ENCODE measurements at regions not wholly inside any gene's neighbourhood (a gene's known extent, or its start where the extent isn't known, plus 50 kb on each side); places are given as distances from the start of the nearest gene placed in this dataset.

DNA sequence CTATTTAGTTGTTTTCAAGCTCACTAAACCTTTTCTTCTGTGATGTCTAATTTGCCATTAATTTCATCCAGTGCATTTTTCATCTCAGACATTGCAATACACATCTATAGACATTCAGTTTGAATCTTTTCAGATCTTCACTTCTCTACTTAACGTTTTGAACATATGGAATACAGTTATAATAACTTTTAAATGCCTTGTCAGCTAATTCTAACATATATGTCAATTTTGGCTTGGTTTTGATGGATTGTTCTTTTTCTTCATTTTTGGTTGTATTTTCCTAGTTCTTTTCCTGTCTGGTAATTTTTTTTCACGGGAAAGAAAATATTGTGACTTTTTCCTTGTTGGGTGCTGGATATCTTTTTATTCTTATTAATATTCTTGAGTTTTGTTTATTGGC is 215.3 kb downstream of the ATP23 start:
- TF ChIP-seq, protein P1, sequence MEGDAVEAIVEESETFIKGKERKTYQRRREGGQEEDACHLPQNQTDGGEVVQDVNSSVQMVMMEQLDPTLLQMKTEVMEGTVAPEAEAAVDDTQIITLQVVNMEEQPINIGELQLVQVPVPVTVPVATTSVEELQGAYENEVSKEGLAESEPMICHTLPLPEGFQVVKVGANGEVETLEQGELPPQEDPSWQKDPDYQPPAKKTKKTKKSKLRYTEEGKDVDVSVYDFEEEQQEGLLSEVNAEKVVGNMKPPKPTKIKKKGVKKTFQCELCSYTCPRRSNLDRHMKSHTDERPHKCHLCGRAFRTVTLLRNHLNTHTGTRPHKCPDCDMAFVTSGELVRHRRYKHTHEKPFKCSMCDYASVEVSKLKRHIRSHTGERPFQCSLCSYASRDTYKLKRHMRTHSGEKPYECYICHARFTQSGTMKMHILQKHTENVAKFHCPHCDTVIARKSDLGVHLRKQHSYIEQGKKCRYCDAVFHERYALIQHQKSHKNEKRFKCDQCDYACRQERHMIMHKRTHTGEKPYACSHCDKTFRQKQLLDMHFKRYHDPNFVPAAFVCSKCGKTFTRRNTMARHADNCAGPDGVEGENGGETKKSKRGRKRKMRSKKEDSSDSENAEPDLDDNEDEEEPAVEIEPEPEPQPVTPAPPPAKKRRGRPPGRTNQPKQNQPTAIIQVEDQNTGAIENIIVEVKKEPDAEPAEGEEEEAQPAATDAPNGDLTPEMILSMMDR (IDR thresholded peaks at IDR 0.05): no peak

DNA sequence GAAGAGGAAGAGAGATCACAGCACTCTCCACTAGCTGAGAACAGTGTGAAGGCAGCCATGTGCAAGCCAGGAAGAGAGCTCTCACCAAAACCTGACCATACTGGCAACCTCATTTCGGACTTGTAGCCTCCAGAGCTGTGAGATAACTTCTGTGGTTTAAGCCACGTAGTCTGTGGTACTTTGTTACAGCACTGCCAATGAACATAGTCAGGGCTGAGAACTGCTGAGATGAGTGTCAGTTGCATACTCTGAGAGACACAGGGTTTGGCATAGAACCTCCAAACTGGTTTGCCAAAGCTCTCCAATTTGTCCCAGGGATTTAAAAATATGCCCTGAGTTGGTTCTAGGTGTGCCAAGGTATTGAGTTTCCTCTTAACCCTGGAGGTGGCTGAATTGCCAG is 218.6 kb downstream of the ATP23 start:
- intact Hi-C loops (cut with DNase I, micrococcal nuclease): no loop called here
- TF ChIP-seq, protein P1 (IDR thresholded peaks at IDR 0.05): no peak
- Histone ChIP-seq H3K36me3 (ENCODE audit: low read depth) (no peaks in the 10 kb centered on the region), H3K4me1 (ENCODE audit: low read depth) (no peaks in the 10 kb centered on the region), H3K9me3 (no peaks in the 10 kb centered on the region), H3K4me3 (no peak overlapping the region)
- DNase-seq: no peak
- no peak for ATAC-seq

More for the DNA sequence above, 215.3 kb downstream of the ATP23 start:
- Histone ChIP-seq H3K9me3 (no peaks in the 10 kb centered on the region), H3K36me3 (ENCODE audit: low read depth) (no peaks in the 10 kb centered on the region), H3K4me1 (ENCODE audit: low read depth) (no peaks in the 10 kb centered on the region), H3K4me3 (no peak overlapping the region)
- no peak for DNase-seq
- no peak for ATAC-seq
- intact Hi-C loops (cut with DNase I, micrococcal nuclease): no loop called here

DNA sequence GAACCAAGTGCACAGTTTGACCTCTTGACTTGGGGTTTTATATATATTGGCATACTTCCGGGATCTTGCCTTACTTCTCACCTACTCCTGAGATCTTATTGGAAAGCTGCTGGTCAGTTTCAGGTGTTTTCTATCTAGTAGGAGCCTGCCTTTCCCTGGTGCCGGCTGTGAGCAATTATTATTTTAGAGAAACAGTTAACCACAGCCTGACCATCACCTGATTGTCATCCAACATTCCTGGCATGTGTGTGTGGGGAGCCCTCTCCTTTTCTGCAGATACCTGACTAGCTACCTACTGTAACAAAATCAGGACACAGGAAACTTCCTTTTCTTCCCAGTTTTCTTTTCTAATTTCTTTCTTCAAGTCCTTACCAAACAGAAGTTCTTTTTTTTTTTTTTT is 220.4 kb downstream of the ATP23 start:
- no peaks in the 10 kb centered on the region for H3K4me1 ChIP-seq (ENCODE audit: low read depth)
- no peak overlapping the region for H3K4me3 ChIP-seq
- intact Hi-C loops (cut with DNase I, micrococcal nuclease): no loop called here
- H3K36me3 ChIP-seq (ENCODE audit: low read depth): no peaks in the 10 kb centered on the region
- DNase-seq: no peak
- no peaks in the 10 kb centered on the region for H3K9me3 ChIP-seq
- TF ChIP-seq, protein P1 (IDR thresholded peaks at IDR 0.05): no peak
- ATAC-seq: no peak

DNA sequence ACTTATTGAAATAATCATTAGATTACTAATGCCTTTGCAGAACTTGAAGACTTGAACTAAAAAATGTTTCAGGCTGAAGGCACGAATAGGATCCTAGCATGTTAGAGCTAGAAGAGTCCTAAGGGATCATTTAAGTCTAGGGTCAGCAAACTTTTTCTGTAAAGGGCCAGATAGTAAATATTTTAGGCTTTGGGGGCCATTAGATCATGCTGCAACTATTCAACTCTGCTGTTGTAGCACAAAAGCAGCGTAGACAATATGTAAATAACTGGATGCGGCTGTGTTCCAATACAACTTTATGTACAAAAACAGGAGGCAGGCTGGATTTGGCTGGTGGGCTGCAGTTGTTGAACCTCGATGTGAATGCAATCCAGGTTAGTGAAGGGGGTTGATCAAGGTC is 221.7 kb downstream of the ATP23 start:
- no peaks in the 10 kb centered on the region for H3K9me3 ChIP-seq
- TF ChIP-seq, protein P1 (IDR thresholded peaks at IDR 0.05): no peak
- H3K36me3 ChIP-seq (ENCODE audit: low read depth): no peaks in the 10 kb centered on the region
- ATAC-seq: no peak
- H3K4me3 ChIP-seq: no peak overlapping the region
- no peak for DNase-seq
- H3K4me1 ChIP-seq (ENCODE audit: low read depth): no peaks in the 10 kb centered on the region
- intact Hi-C loops (cut with DNase I, micrococcal nuclease): no loop called here

DNA sequence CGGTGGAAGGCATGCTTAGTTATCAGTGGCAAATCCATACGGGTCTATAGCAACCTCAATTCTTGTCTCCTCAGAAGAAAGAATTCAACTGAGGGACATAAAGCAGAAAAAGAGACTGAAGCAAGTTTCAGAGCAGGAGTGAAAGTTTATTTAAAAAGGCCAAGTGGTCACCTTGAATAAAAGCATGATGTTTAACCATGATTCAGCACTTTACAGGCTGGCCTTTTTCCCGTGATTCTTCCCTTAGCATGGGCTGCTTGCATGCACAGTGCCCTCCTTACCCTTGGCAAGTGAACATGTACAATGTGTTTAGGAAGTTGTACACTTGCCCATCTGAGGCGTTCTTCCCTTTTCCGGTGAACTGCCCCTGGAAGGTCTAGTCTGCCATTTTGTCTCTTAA is 225.3 kb downstream of the ATP23 start:
- DNase-seq: no peak
- intact Hi-C loops (cut with DNase I, micrococcal nuclease): no loop called here
- no peak overlapping the region for H3K4me3 ChIP-seq
- no peaks in the 10 kb centered on the region for H3K36me3 ChIP-seq (ENCODE audit: low read depth)
- TF ChIP-seq, protein P1 (IDR thresholded peaks at IDR 0.05): no peak
- H3K4me1 ChIP-seq (ENCODE audit: low read depth): no peaks in the 10 kb centered on the region
- H3K9me3 ChIP-seq: no peaks in the 10 kb centered on the region
- no peak for ATAC-seq

DNA sequence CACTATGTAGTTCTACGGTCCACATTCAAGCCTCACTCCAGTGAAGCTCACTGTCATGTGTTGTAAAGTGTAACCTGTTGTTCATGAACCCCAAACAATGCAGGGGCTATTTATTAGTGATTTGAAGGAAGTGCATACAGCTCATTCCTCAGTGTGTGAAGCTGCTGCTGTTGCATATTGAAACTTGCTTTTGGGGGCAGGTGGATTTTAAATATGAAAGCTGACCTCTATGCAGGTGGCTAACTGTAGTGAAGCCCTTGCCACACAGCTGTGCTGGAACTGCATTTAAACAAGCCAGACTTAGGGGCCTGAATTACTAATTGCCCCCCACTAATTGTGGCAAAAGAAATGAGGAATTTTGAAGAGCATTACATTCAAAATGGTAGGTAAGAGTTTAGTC is 226.3 kb downstream of the ATP23 start:
- H3K4me3 ChIP-seq: no peak overlapping the region
- TF ChIP-seq, protein P1 (IDR thresholded peaks at IDR 0.05): no peak
- H3K9me3 ChIP-seq: no peaks in the 10 kb centered on the region
- DNase-seq: no peak
- H3K36me3 ChIP-seq (ENCODE audit: low read depth): no peaks in the 10 kb centered on the region
- peaks cover 5% of the 10 kb centered on the region for H3K4me1 ChIP-seq (ENCODE audit: low read depth)
- intact Hi-C loops (cut with DNase I, micrococcal nuclease): no loop called here
- no peak for ATAC-seq
